Head of caudate nucleus (tissue), 42 donors: ENCODE measurements at regions not wholly inside any gene's neighbourhood (a gene's known extent, or its start where the extent isn't known, plus 50 kb on each side); places are given as distances from the start of the nearest gene placed in this dataset.
"Not testable (repeated sequence)": the region's sequence is repeated elsewhere in the genome, so short reads cannot be mapped to it uniquely, and the experiment has no call there.

Experiments
- DNase-seq, 42 donors: peaks; one replicate each; pipeline versions ENCODE4 v3.0.0 to v3.0.0-alpha.2; 2020 to 2021; ENCODE audit warnings: mixed read lengths in 7 of 42
- intact Hi-C: fragments of 100-400 bp; cut with DNase I; formaldehyde crosslinking; loops from one replicate; pipeline ENCODE4 v1.15.0; 2022

GRCh38 chr7:81842361-81842760 lies 72.5 kb upstream of the HGF start:
- intact Hi-C loops = no loop called here
- no peak for DNase-seq

- intact Hi-C loops = no loop called here
- no peak for DNase-seq
Observed at GRCh38 chr7:81839708-81840369, 70.0 kb upstream of the HGF start.

- DNase-seq = no peak
- intact Hi-C loops = no loop called here
Observed at GRCh38 chr7:81833401-81833800, 63.6 kb upstream of the HGF start.

GRCh38 chr7:81831883-81832282 lies 62.0 kb upstream of the HGF start:
- no peak for DNase-seq
- intact Hi-C loops = no loop called here

GRCh38 chr7:81829511-81829910 lies 59.7 kb upstream of the HGF start:
- intact Hi-C loops = not testable (repeated sequence)

GRCh38 chr7:81822811-81823210 lies 53.0 kb upstream of the HGF start:
- no peak for DNase-seq
- intact Hi-C loops = no loop called here

More at GRCh38 chr7:81829511-81829910, 59.7 kb upstream of the HGF start:
- DNase-seq = not testable (repeated sequence)

- intact Hi-C loops = no loop called here
- no peak for DNase-seq
Observed at GRCh38 chr7:81819861-81820260, 50.0 kb upstream of the HGF start.
